Renal cortical epithelial cell (primary cell): ENCODE measurements at regions not wholly inside any gene's neighbourhood (a gene's known extent, or its start where the extent isn't known, plus 50 kb on each side); places are given as distances from the start of the nearest gene placed in this dataset.

Experiments used
- DNase-seq: peaks from one replicate; pipeline ENCODE4 v3.0.0-alpha.2; 2011; ENCODE audit warnings: low read depth

GRCh38 chr11:116117331-116118137 lies 613.3 kb upstream of the CADM1 start:
- no peak for DNase-seq

- DNase-seq = no peak
Observed at GRCh38 chr11:116115801-116116200, 611.6 kb upstream of the CADM1 start.

- DNase-seq = no peak
Observed at GRCh38 chr11:116114198-116114651, 610.0 kb upstream of the CADM1 start.

- DNase-seq = no peak
Observed at GRCh38 chr11:116112087-116112935, 608.1 kb upstream of the CADM1 start.

GRCh38 chr11:116111546-116111945 lies 607.3 kb upstream of the CADM1 start:
- no peak for DNase-seq

- DNase-seq = no peak
Observed at GRCh38 chr11:116110802-116111201, 606.6 kb upstream of the CADM1 start.

GRCh38 chr11:116110356-116110755 lies 606.1 kb upstream of the CADM1 start:
- no peak for DNase-seq

GRCh38 chr11:116109228-116109627 lies 605.0 kb upstream of the CADM1 start:
- peak; percentile 49 for DNase-seq

GRCh38 chr11:116108161-116108560 lies 603.9 kb upstream of the CADM1 start:
- DNase-seq = no peak

- no peak for DNase-seq
Observed at GRCh38 chr11:116107229-116107628, 603.0 kb upstream of the CADM1 start.

GRCh38 chr11:116104498-116105174 lies 600.4 kb upstream of the CADM1 start:
- no peak for DNase-seq

- no peak for DNase-seq
Observed at GRCh38 chr11:116101902-116102301, 597.7 kb upstream of the CADM1 start.

- no peak for DNase-seq
Observed at GRCh38 chr11:116100016-116100415, 595.8 kb upstream of the CADM1 start.

GRCh38 chr11:116099541-116099940 lies 595.3 kb upstream of the CADM1 start:
- DNase-seq = no peak

- DNase-seq = no peak
Observed at GRCh38 chr11:116096272-116096995, 592.2 kb upstream of the CADM1 start.

- no peak for DNase-seq
Observed at GRCh38 chr11:116093481-116094270, 589.5 kb upstream of the CADM1 start.

- no peak for DNase-seq
Observed at GRCh38 chr11:116093065-116093464, 588.9 kb upstream of the CADM1 start.

GRCh38 chr11:116086426-116086825 lies 582.2 kb upstream of the CADM1 start:
- DNase-seq = no peak

GRCh38 chr11:116085031-116085635 lies 580.9 kb upstream of the CADM1 start:
- no peak for DNase-seq

GRCh38 chr11:116084511-116084910 lies 580.3 kb upstream of the CADM1 start:
- DNase-seq = no peak
